Body of pancreas (tissue), 4 donors: ENCODE measurements at regions not wholly inside any gene's neighbourhood (a gene's known extent, or its start where the extent isn't known, plus 50 kb on each side); places are given as distances from the start of the nearest gene placed in this dataset.

ENCODE experiments used
- ATAC-seq: fragments of 150-250 bp; one replicate; pipeline ENCODE4 v1.9.1; 2016
- DNase-seq, 4 donors: peaks; one replicate each; pipeline ENCODE4 v3.0.0-alpha.2; 2019
- H3K27ac ChIP-seq, 4 donors: fragments of 200-600 bp; sonication (generic); 1 replicate in 3 of 4; 2 replicates in 1 of 4; pipeline versions ENCODE4 v1.5.1 to v1.6.1; 2016 to 2019; ENCODE audit warnings: mild to moderate bottlenecking in 1 of 4, mixed read lengths in 1 of 4, moderate library complexity in 1 of 4
- H3K27me3 ChIP-seq, 2 donors: fragments of 200-600 bp; sonication (generic); one replicate each; pipeline ENCODE4 v1.6.0; 2016; ENCODE audit warnings: mild to moderate bottlenecking in 1 of 2
- H3K36me3 ChIP-seq, 2 donors: fragments of 200-600 bp; sonication (generic); replicated peaks in 1 of 2; 2 replicates each; pipeline ENCODE4 v1.5.1; 2016; ENCODE audit warnings: low read depth in 2 of 2; ENCODE audit not compliant: insufficient read depth in 1 of 2
- H3K4me1 ChIP-seq: fragments of 200-600 bp; sonication (generic); one replicate; pipeline ENCODE4 v1.6.0; 2016
- H3K4me3 ChIP-seq, 2 donors: fragments of 200-600 bp; sonication (generic); 1 replicate in 1 of 2; 2 replicates in 1 of 2; pipeline ENCODE4 v1.5.1; 2016 to 2019
- H3K9me3 ChIP-seq, 3 donors: fragments of 200-600 bp; sonication (generic); 1 replicate in 2 of 3; 2 replicates in 1 of 3; pipeline ENCODE4 v1.5.1; 2016
- POLR2A ChIP-seq, 3 donors: fragments of 450-650 bp; IDR thresholded peaks; one replicate each; pipeline ENCODE4 v1.6.1; 2016; ENCODE audit warnings: antibody characterized with exemption in 3 of 3, mild to moderate bottlenecking in 2 of 3
- WGBS, 2 donors: methylation state at CpG; one replicate each; pipeline ENCODE4 v1.1.5; 2017; 5-methylcytosine and 5-hydroxymethylcytosine counted together
- intact Hi-C: fragments of 100-400 bp; cut with DNase I; formaldehyde crosslinking; loops from one replicate; pipeline ENCODE4 v1.15.1; 2023
- TF ChIP-seq, protein P1 (sequence below), 7 experiments: fragments of 450-650 bp in 4 of 7; fragments of 200-600 bp in 3 of 7; sonication (generic) in 3 of 7; IDR thresholded peaks; one replicate each; pipeline ENCODE4 v1.5.1; 2016 to 2019; ENCODE audit warnings: antibody characterized with exemption in 7 of 7

DNA sequence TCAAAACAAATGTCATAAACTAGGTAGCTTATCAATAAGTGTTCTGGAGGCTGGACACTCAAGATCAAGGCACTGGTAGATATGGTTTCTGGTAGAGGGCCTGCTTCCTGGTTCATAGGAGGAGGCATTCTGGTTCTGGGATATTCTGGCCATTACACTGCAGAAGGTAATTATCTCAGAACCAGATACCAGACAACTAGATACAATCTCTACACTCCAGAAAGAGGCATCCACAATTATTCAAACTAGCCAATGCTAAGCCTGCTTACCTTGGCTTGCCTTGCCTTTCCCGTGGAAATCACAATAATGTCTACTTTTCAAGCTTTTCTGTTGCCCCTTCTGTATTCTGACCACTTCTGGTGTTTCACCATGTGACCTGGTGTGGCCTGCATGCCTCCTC is 785.2 kb upstream of the GYPC start:
- intact Hi-C loops = no loop called here
- TF ChIP-seq, protein P1, sequence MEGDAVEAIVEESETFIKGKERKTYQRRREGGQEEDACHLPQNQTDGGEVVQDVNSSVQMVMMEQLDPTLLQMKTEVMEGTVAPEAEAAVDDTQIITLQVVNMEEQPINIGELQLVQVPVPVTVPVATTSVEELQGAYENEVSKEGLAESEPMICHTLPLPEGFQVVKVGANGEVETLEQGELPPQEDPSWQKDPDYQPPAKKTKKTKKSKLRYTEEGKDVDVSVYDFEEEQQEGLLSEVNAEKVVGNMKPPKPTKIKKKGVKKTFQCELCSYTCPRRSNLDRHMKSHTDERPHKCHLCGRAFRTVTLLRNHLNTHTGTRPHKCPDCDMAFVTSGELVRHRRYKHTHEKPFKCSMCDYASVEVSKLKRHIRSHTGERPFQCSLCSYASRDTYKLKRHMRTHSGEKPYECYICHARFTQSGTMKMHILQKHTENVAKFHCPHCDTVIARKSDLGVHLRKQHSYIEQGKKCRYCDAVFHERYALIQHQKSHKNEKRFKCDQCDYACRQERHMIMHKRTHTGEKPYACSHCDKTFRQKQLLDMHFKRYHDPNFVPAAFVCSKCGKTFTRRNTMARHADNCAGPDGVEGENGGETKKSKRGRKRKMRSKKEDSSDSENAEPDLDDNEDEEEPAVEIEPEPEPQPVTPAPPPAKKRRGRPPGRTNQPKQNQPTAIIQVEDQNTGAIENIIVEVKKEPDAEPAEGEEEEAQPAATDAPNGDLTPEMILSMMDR (IDR thresholded peaks at IDR 0.05) = no peak
- TF ChIP-seq POLR2A (IDR thresholded peaks at IDR 0.05) = no peak
- Histone ChIP-seq H3K4me1 (no peaks in the 10 kb centered on the region), H3K27me3 (no peaks in the 10 kb centered on the region), H3K9me3 (no peaks in the 10 kb centered on the region), H3K27ac (no peak overlapping the region), H3K36me3 (no peaks in the 10 kb centered on the region), H3K4me3 (no peak overlapping the region)
- DNase-seq (no peak), ATAC-seq (no peak)
- WGBS, 2 donors = 44 to 52% methylated on average over 1 of the region's 1 CpG

DNA sequence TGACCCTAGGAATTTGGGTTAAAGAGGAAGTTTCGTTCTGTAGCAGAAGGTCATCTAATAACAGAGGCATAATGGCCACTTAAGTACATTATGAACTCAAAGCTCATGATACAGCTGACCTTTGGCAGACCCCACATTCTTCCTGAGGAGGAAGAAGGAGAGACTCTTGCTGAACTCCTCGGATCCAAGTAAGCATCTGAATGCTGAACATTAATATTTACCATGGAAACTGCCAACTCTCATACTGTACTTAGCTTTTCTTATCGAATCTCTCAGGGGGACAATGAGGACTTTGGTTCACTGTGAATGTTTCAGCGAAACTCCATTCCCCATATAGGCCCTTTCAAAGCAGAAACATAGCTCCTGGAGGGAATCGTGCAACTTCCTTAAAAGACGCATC is 781.4 kb upstream of the GYPC start:
- ATAC-seq (no peak), DNase-seq (no peak)
- intact Hi-C loops = no loop called here
- Histone ChIP-seq H3K9me3 (no peaks in the 10 kb centered on the region), H3K4me1 (no peaks in the 10 kb centered on the region), H3K27me3 (no peaks in the 10 kb centered on the region), H3K4me3 (no peak overlapping the region), H3K27ac (no peak overlapping the region), H3K36me3 (no peaks in the 10 kb centered on the region)
- 62 to 64% methylated on average over 6 of the region's 6 CpGs for WGBS, 2 donors
- no peak for TF ChIP-seq POLR2A (IDR thresholded peaks at IDR 0.05)

DNA sequence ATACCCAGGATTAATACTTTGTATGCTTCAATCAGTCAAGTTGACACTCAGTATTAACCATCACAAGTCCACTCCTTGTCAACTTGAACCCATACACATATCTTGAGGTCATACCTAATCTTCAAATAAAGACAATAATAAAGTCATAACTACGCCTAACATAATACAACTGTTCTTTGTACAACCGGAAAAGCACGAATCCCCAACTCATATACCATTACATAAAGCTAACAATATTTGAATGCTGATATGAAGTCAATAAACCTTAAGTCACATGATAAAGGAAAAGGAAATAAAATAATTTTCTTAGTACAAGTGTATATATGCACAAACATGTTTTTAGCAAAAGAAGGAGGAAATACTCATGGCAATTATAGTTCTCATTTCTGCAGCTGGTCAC is 770.6 kb upstream of the GYPC start:
- WGBS, 2 donors = 82 to 86% methylated on average over 3 of the region's 3 CpGs
- no peaks in the 10 kb centered on the region for H3K36me3 ChIP-seq
- no peak overlapping the region for H3K27ac ChIP-seq
- no peaks in the 10 kb centered on the region for H3K27me3 ChIP-seq
- no peak overlapping the region for H3K4me3 ChIP-seq
- no peaks in the 10 kb centered on the region for H3K4me1 ChIP-seq
- ATAC-seq = no peak
- intact Hi-C loops = no loop called here
- no peaks in the 10 kb centered on the region for H3K9me3 ChIP-seq
- TF ChIP-seq, protein P1 (IDR thresholded peaks at IDR 0.05) = no peak
- no peak for TF ChIP-seq POLR2A (IDR thresholded peaks at IDR 0.05)
- no peak for DNase-seq

DNA sequence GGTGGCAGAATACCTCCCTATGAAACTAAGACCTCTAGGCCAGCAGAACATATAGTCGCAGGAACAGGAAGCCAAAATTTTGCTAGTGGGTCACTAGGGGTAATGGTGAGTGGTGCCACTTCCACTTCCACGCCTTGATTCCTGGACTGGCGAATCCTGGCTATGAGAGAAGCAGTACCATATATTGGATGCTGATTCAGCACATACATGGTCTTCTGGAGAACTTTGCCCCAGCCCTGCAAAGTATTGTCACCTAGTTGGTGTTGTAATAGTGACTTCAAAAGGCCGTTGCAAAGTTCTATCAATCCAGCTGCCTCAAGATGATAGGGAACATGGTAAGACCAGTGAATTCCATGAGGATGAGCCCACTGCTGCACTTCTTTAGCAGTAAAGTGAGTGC is 769.8 kb upstream of the GYPC start:
- TF ChIP-seq POLR2A (IDR thresholded peaks at IDR 0.05) = no peak
- TF ChIP-seq, protein P1 (IDR thresholded peaks at IDR 0.05) = no peak
- intact Hi-C loops = no loop called here
- Histone ChIP-seq H3K4me3 (no peak overlapping the region), H3K36me3 (no peaks in the 10 kb centered on the region), H3K4me1 (no peaks in the 10 kb centered on the region), H3K27ac (no peak overlapping the region), H3K9me3 (no peaks in the 10 kb centered on the region), H3K27me3 (no peaks in the 10 kb centered on the region)
- 68 to 79% methylated on average over 4 of the region's 4 CpGs for whole genome bisulfite sequencing, 2 donors
- DNase-seq (no peak), ATAC-seq (no peak)

DNA sequence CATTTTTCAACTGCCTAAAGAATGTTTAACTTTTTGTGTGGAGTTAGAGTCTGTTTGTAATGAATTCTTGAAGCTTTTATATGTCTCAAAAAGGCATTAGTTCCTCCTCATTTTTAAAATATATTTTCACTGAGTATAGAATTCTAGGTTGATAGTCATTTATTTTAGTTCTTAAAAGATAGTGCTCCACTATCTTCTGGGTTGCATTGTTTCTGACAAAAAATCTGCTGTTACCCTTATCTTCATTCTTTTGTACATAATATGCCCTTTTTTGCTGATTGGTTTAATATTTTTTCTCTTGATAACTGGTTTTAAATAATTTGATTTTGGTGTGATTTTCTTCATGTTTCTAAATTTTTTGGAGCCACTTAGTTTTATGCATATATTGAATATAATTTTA is 754.7 kb upstream of the GYPC start:
- DNase-seq (no peak), ATAC-seq (no peak)
- no peaks in the 10 kb centered on the region for H3K9me3 ChIP-seq
- no peaks in the 10 kb centered on the region for H3K36me3 ChIP-seq
- intact Hi-C loops = no loop called here
- no peak overlapping the region for H3K27ac ChIP-seq
- no peaks in the 10 kb centered on the region for H3K27me3 ChIP-seq
- H3K4me3 ChIP-seq = no peak overlapping the region
- TF ChIP-seq, protein P1 (IDR thresholded peaks at IDR 0.05) = no peak
- TF ChIP-seq POLR2A (IDR thresholded peaks at IDR 0.05) = no peak
- no peaks in the 10 kb centered on the region for H3K4me1 ChIP-seq
